HG03354 (cell line): ENCODE measurements at regions not wholly inside any gene's neighbourhood (a gene's known extent, or its start where the extent isn't known, plus 50 kb on each side); places are given as distances from the start of the nearest gene placed in this dataset.

Experiments used
- ATAC-seq: cut with Tn5 transposase; IDR thresholded peaks from one replicate; pipeline ENCODE4 v1.9.1; 2021; ENCODE audit warnings: mild to moderate bottlenecking; ENCODE audit not compliant: unreplicated experiment, poor library complexity, severe bottlenecking

DNA sequence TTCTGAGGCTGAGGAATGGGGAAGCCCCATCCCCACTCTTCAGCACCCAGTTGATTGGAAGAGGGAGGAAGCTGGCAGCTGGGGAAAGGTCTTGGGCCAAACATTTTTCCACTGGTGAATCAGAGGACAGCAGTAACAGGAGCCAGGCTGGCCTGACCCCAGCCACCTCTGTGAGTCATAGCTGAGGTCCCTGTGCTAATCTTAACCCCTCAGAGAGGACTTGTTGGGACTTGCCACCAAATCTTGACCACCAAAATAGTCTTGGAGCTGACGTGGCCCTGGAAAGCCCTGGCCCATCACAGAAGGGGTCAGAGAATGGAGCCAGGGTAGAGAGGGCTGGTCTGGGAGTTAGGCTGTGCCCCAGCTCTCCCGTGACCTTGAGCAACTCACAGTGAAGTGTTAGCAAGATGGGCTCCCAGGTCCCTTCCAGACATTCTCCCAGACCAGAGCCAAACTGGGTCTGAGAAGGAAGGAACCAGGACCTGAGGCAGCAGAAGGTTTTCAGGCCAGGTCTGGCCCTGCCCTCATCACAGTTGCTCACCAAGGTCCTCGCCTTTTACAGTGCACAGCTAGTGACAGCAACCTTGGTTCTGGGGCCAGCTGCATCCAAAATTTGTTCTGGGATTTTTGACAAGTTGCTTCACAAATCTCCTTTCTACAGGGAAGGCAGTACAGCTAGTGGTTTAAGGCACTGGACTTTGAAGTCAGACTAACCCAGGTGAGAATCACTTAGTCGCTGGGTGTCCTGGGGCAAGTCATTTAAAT is 266.6 kb downstream of the CYP26B1 start:
- no peak for ATAC-seq

GRCh38 chr2:71880287-71880686 is 267.4 kb downstream of the CYP26B1 start:
- ATAC-seq, result no peak

DNA sequence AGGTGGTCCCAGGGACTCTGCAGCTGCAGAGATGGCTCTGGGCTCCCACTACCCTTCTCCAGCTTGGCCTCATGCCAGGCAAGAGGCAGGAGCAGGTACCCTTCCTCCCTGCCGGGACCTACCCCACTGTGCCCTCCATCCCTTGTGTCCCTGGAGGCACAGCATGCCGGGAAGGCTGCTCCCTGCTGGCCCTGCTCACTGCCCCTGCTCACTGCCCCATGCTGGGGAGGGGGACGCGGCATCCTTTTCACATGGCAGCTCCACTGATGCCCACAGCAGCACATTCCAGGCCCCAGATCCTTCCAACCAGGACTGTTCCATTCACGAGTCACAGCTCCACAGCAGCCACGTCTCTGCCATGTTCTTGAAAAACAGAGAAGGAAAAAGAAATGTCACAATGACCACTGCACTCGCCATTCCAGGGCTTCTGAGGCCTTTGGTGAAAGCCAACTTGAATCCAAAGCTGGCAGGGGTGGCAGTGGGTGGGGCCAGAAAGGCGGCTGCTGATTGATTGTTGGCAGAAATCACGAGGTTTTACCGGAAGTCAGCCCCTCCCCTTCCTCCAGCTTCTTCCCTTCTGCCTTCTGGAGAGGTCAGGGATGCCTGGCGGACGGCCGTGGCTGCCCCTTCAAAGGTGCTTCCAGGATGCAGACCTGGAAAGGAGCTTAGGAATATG is 268.0 kb downstream of the CYP26B1 start:
- no peak for ATAC-seq

GRCh38 chr2:71878626-71879508 is 268.8 kb downstream of the CYP26B1 start:
- no peak for ATAC-seq

- ATAC-seq, result no peak
Measured at GRCh38 chr2:71877636-71878035, 270.0 kb downstream of the CYP26B1 start.

DNA sequence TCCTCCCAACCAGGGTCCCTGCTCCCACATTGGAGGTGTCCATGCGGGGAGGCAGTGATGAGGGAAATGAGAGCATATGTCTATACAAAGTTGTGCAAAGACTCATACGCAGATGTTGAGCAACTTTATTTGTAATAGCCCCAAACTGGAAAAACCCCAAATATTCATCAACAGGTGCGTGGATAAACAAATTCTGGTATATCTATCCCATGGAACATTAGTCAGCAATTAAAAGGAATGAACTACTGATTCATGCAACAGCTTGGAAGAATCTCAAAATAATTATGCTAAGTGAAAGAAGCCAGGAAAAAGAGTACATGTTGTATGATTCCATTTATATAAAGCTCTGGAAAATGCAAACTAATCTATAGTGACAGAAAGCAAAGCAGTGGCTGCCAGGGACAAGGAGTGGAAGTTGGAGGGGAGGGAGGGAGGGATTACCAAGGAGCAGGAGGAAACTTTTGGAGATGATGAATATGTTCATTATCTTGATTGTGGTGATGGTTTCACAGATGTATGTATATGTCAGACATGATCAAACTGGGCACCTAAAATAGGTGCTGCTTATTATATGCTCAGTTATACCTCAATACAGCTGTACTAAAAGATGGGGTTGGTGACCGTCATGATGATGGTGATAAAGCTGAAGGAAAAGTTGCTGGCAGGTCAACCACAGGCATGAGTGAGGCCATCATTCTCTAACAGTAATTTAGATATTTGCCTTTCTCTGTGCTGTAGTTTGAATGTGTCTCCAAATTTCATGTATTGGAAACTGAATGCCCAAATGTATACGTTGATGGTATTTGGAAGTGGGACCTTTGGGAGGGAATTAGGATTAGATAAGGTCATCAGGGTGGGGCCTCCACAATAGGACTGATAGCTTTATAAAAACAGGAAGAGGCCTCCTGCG is 270.9 kb downstream of the CYP26B1 start:
- no peak for ATAC-seq

- ATAC-seq, result no peak
Measured at GRCh38 chr2:71872466-71873051, 275.1 kb downstream of the CYP26B1 start.

- no peak for ATAC-seq
Measured at GRCh38 chr2:71865391-71865965, 282.2 kb downstream of the CYP26B1 start.

DNA sequence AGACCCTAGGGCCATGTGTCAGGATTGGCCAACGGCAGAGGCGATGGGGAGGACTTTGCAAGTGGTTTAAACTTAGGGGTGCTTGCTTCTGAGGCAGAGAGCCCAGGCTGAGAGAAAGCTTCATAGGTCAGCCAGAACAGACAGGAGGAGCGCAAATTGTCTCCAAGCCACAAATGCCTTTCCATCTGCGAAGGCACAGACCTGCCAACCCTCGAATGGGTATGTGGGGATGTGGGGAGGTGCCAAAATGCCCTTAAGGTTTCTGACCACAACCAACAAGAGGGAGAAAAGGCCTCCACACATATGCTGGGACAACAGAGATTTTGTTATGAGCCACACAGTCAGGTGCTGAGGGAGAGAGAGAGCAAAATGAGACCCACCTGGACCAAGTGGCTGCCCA is 283.6 kb downstream of the CYP26B1 start:
- ATAC-seq, result no peak

GRCh38 chr2:71863396-71863795 is 284.3 kb downstream of the CYP26B1 start:
- ATAC-seq, result no peak

GRCh38 chr2:71862921-71863320 is 284.7 kb downstream of the CYP26B1 start:
- no peak for ATAC-seq

DNA sequence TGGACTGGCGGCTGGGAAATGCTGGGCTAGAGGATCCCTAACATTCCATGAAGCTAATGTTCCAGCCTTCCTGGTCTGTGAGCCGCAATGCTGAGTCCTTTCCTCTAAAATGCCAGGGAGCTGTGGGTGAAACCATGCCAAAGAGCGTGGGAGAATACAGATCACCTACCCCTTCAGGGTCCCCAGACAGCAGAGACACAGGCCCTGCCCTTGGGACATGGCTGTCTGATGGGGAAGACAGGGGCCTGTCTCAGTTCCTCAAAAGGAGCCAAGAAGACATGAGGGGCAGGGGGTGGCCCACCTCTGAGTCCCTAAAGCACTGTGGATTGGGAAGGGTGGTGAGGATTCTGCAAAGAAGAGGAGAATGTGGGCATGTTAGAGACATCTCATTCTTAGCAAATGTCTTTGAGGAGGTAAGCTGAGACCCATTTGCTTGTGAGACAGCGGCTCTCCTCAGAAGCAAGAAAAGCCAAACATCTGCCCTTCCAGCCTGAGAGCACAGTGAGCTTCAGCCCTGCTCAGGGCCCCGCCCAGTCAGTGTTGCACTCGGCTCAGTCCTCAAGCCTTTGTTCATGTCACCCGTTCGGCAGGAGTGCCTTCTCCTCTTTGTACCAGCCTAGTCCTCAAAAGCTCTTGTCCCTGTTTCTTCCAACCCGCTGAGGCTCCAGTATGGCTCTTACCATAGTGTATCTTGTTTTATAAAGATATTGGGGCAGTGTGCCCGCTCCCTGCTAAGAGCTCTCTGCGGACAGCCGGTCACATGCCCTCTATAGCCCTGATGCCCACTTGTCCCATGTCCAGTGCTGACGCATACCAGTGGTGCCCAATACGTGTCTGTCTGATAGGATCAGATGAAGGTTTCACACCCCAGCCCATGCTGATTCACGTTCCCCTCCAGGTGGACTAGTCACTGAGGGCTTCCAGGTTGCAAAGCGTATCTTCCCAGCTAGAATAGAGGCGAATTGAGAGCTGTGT is 286.2 kb downstream of the CYP26B1 start:
- no peak for ATAC-seq

DNA sequence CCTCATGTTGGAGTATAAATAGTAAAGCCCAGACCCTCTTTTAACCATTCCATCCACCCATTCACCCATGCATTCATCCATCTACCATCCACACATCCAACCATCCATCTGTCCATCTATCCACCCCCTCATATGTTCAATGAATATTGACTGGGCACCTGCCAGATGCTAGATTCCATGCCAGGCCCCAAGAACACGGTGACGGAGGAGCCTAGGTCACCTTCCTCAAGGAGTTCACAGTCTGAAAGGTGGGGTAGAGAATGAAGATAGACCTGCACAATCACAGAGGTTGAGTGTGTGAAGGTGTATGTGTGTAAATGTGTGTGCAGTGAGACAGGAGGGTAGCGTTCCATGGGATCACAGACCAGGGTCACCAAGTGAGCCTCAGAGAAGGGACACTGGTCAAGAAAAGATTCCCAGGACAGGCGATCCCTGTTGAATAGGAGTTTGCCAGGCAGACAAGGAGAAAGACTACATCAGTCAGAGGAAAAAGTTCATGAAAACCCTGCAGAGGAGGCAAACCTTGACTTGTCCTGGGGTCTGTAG is 287.2 kb downstream of the CYP26B1 start:
- no peak for ATAC-seq

DNA sequence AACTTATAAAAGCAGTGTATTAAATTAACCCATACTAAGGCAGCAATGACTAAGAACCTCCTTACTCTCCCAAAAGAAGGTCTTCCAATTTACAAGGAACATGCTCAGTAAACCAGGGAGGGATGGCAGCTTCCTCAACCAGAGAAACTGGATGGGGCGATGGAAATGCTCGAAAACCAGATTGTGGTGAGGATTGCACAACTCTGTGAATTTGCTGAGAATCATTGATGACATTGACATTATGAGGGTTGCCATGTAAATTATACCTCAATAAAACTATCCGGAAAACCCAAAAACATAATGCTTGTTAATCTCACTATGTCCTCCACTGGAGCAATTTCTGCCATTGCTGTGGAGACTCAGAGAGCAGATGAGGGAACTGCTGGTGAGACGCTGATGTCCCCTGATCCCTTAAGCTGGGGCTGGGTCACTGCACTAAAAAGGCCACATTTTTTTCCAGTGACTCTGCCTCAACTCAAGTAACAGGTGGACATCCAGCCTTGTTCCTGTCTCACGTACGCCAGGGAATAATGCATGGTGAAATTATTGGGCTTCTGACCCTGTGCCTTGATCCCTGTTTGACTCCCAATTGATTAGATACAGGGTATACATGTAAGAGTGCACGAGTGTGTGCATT is 288.3 kb downstream of the CYP26B1 start:
- ATAC-seq, result no peak

- ATAC-seq, result no peak
Measured at GRCh38 chr2:71858071-71858470, 289.6 kb downstream of the CYP26B1 start.

GRCh38 chr2:71857636-71858035 is 290.0 kb downstream of the CYP26B1 start:
- no peak for ATAC-seq
